Mesothelial cell of epicardium (in vitro differentiated cells): ENCODE measurements at regions not wholly inside any gene's neighbourhood (a gene's known extent, or its start where the extent isn't known, plus 50 kb on each side); places are given as distances from the start of the nearest gene placed in this dataset.

Source experiments
- DNase-seq, 2 experiments: peaks; one replicate each; pipeline ENCODE4 v3.0.0; 2021; ENCODE audit warnings: low spot score in 2 of 2; ENCODE audit not compliant: unreplicated experiment in 2 of 2
- H3K27ac Mint-ChIP-seq: 2 replicates; pipeline ENCODE4 v1.8.0; 2021; ENCODE audit warnings: mixed read lengths
- H3K27me3 Mint-ChIP-seq: 2 replicates; pipeline ENCODE4 v1.8.0; 2021; ENCODE audit warnings: low read depth, mixed read lengths
- H3K36me3 Mint-ChIP-seq: 2 replicates; pipeline ENCODE4 v1.8.0; 2021; ENCODE audit warnings: mixed read lengths
- H3K4me1 Mint-ChIP-seq: 2 replicates; pipeline ENCODE4 v1.8.0; 2021; ENCODE audit warnings: mixed read lengths
- H3K4me3 Mint-ChIP-seq: 2 replicates; pipeline ENCODE4 v1.8.0; 2021; ENCODE audit warnings: mild to moderate bottlenecking, moderate library complexity, mixed read lengths
- H3K9me3 Mint-ChIP-seq: 2 replicates; pipeline ENCODE4 v1.8.0; 2021; ENCODE audit warnings: mixed read lengths
- TF ChIP-seq, protein P1 (sequence below): fragments of 200-600 bp; sonication (generic); IDR thresholded peaks from one replicate; pipeline ENCODE4 v1.5.0; 2021; ENCODE audit warnings: antibody characterized with exemption; ENCODE audit not compliant: unreplicated experiment

DNA sequence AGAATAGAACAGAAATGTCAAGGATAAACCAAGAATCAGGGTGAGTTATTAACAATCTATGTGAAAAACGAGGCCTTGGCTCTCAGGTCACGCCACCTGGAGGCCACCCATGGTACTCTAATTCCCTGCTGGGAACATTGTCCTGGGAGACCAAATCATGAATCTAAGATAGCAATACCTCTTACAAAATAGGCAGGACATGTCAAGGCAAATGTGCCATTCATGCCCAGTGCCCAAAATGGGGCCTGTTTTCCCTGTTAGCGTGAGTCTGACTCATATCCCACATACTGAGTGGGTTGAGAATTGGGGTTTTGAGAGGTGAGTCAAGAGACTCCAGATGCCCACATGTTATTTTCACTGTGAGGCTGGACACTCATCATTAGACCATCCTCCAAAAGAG lies 380.8 kb downstream of the HHIPL2 start:
- H3K27ac Mint-ChIP-seq = no peak overlapping the region
- TF ChIP-seq, protein P1, sequence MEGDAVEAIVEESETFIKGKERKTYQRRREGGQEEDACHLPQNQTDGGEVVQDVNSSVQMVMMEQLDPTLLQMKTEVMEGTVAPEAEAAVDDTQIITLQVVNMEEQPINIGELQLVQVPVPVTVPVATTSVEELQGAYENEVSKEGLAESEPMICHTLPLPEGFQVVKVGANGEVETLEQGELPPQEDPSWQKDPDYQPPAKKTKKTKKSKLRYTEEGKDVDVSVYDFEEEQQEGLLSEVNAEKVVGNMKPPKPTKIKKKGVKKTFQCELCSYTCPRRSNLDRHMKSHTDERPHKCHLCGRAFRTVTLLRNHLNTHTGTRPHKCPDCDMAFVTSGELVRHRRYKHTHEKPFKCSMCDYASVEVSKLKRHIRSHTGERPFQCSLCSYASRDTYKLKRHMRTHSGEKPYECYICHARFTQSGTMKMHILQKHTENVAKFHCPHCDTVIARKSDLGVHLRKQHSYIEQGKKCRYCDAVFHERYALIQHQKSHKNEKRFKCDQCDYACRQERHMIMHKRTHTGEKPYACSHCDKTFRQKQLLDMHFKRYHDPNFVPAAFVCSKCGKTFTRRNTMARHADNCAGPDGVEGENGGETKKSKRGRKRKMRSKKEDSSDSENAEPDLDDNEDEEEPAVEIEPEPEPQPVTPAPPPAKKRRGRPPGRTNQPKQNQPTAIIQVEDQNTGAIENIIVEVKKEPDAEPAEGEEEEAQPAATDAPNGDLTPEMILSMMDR = peak; percentile 70
- H3K4me3 Mint-ChIP-seq = no peak overlapping the region
- no peaks in the 10 kb centered on the region for H3K4me1 Mint-ChIP-seq
- H3K9me3 Mint-ChIP-seq = peaks cover 12% of the 10 kb centered on the region
- H3K27me3 Mint-ChIP-seq = peaks cover 4% of the 10 kb centered on the region
- no peak for DNase-seq
- H3K36me3 Mint-ChIP-seq = peaks cover 2% of the 10 kb centered on the region

DNA sequence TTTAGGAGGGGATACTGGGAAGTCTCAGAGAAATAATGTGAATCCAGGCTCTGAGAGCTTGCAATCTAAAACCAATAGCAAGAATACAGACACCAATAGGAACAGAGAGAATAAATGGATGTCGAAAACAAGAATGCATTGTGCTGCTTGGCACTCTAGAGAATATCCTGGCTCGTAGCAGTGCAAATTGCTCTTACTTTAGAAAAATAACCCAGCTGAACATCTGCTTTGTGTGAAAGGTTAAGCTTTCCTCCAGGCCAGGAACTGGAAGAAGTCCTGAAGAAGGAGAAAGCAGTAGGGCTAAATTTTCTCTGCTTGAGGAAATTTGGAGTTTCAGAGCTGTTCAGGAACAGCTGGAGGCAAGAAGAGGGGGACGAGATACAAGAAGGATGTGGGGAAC lies 382.3 kb downstream of the HHIPL2 start:
- H3K9me3 Mint-ChIP-seq = peaks cover 8% of the 10 kb centered on the region
- H3K27ac Mint-ChIP-seq = no peak overlapping the region
- TF ChIP-seq, protein P1 = no peak
- DNase-seq = no peak
- no peaks in the 10 kb centered on the region for H3K36me3 Mint-ChIP-seq
- H3K4me3 Mint-ChIP-seq = no peak overlapping the region
- peaks cover 4% of the 10 kb centered on the region for H3K27me3 Mint-ChIP-seq
- H3K4me1 Mint-ChIP-seq = no peaks in the 10 kb centered on the region

DNA sequence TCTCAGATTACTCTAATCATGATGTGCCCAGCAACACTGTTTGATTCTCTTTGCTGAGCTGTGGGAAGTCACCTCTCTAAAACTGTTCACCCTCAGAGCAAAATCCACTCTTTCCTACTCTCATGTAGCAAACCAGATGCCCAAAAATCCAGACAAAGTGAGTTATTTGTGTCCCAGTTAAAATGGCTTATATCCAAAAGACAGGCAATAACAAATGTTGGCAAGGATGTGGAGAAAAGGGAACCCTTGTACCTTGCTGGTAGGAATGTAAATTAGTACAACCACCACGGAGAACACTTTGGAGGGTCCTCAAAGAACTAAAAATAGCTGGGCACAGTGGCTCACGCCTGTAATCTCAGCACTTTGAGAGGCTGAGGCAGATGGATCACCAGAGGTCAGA lies 384.0 kb downstream of the HHIPL2 start:
- TF ChIP-seq, protein P1 = no peak
- Mint-ChIP-seq H3K9me3 (peaks cover 6% of the 10 kb centered on the region), H3K4me3 (no peak overlapping the region), H3K4me1 (no peaks in the 10 kb centered on the region), H3K27ac (no peak overlapping the region), H3K36me3 (no peaks in the 10 kb centered on the region), H3K27me3 (no peaks in the 10 kb centered on the region)
- DNase-seq = no peak

DNA sequence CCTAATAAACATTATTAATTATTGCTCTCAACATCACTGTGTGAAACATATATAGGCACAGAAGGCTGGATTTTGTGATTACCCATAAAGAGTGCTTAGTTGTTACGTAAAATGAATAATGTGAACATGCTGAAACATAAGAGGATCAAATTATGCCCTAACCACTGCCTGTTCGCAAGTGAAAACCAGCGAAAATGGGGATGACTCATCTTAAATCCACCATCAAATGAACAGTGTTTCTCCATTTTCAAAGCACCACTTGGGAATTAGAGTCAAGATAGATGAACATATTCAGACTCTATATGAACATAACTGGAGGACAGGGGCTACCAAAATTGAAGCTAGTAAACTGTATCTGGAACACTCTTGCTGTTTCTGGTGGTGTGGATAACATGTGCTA lies 386.2 kb downstream of the HHIPL2 start:
- Mint-ChIP-seq H3K9me3 (peaks cover 20% of the 10 kb centered on the region), H3K4me3 (no peak overlapping the region), H3K27me3 (peaks cover under 1% of the 10 kb centered on the region), H3K4me1 (no peaks in the 10 kb centered on the region), H3K27ac (no peak overlapping the region), H3K36me3 (no peaks in the 10 kb centered on the region)
- no peak for DNase-seq
- TF ChIP-seq, protein P1 = no peak

DNA sequence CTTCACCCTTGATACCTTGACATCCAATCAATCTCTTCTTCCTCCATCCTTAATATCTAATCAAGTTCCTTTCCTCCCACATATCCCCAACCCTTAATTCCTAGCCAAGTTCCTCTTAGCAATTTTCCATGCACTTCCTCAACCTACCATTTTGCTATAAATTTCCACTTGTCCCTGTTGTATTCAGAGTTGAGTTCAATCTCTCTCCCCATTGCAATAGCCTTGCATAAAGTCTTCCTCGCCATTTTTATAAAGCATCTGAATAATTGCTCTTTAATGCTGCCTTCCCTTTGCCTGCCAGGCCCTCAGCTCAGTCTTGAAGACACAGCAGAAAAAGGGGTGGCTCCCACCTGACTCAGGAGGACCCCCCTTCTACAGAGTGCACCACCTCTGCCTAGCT lies 390.3 kb downstream of the HHIPL2 start:
- Mint-ChIP-seq H3K9me3 (peaks cover 20% of the 10 kb centered on the region), H3K27me3 (peaks cover 4% of the 10 kb centered on the region)

DNA sequence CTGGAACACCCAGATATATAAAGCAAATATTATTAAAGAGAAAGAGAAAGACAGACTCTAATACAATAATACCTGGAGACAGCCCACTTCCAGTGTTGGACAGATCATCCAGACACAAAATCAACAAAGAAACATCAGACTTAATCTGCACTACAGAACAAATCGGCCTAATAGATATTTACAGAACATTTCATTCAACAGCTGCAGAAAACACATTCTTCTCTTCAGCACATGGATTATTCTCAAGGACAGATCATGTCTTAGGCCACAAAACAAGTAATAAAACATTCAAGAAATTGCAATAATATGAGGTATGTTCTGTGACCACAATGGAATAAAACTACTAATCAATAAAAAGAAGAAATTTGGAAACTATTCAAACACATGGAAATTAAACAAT lies 398.3 kb upstream of the DUSP10 start:
- peaks cover 31% of the 10 kb centered on the region for H3K9me3 Mint-ChIP-seq
- no peak overlapping the region for H3K4me3 Mint-ChIP-seq
- no peak for DNase-seq
- TF ChIP-seq, protein P1 = no peak
- H3K36me3 Mint-ChIP-seq = peaks cover 3% of the 10 kb centered on the region
- H3K4me1 Mint-ChIP-seq = peaks cover 11% of the 10 kb centered on the region
- H3K27me3 Mint-ChIP-seq = no peaks in the 10 kb centered on the region
- no peak overlapping the region for H3K27ac Mint-ChIP-seq

More for the DNA sequence above, 390.3 kb downstream of the HHIPL2 start:
- H3K4me3 Mint-ChIP-seq = no peak overlapping the region
- H3K4me1 Mint-ChIP-seq = no peaks in the 10 kb centered on the region
- no peaks in the 10 kb centered on the region for H3K36me3 Mint-ChIP-seq
- TF ChIP-seq, protein P1 = no peak
- H3K27ac Mint-ChIP-seq = no peak overlapping the region
- no peak for DNase-seq
